GM18861 (cell line): ENCODE measurements at regions not wholly inside any gene's neighbourhood (a gene's known extent, or its start where the extent isn't known, plus 50 kb on each side); places are given as distances from the start of the nearest gene placed in this dataset.

Experiments
- ATAC-seq: cut with Tn5 transposase; IDR thresholded peaks from one replicate; pipeline ENCODE4 v1.9.1; 2021; ENCODE audit not compliant: unreplicated experiment

DNA sequence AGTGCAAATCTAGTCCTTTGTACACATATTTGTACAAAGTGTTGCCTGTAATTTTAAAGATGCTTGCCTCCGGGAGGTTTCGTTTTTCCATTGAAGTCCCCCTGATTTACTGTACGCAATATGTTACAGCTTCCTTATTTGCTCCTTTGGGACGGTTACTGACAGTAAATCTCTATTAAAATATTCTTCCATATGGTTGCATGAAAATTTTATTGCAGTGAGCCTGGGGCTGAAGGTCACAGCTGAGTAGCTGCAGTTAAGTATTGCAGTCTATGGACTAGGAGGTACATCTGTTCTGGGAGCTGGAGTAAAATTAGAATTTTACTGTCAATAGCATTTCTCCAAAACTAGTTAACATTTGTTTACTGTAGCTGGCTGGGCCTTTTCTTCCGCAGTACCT lies 119.2 kb downstream of the ETAA1 start:
- no peak for ATAC-seq

GRCh38 chr2:67516899-67517530 lies 119.9 kb downstream of the ETAA1 start:
- no peak for ATAC-seq

DNA sequence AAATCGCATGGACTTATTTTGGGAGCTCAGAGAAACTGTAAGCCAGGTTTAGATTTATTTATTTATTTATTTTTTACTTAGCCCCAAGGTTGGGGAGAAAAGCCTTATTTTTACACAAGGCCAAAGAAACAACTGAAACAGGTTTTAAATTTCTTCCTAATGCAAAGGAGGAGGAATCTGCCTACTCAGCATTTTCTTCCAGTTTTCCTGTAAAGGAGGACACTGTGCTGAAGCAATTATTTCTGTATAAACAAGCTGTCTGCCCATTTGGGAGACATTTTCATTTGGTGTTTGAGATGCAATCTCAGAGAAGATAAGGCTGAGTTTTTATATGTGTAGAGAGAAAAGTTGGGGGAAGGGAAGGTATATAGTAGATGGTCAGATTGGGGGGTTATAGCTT lies 125.0 kb downstream of the ETAA1 start:
- no peak for ATAC-seq

DNA sequence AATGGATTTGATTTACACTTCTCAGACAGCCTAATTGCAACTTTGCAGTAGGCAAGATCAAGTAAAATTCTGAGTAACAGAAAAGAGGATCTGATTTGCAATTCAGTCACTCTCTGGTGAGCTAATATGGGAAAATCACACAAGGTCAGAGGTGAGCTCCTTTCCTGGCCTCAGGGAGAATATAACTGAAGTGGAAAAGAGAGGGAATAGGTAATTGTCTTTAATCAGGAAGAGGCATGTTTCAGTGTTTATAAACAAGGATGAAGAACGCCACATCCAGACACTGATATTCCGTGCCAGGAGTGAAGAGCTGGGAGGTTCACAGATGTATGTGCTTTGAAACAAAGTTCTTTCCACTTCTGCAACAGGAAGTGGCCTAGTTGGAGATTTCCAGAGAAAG lies 127.1 kb downstream of the ETAA1 start:
- no peak for ATAC-seq

DNA sequence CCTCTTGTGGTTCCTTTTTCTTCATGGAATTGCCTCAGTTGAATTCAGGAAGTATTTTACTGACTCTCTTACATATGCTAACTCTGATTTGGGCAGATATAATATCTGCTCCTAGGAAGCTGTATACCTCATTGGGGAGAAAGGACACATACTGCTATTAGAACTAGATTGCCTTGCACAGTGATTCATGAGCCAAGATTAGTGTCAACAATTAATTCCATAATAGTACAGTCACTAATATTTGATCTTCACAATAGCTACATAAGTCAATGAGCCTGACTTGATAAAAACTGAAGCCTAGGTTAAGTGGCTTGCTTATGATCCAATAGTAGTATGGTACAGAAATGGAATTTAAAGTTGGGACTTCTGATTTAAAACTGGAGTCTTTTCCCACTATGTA lies 127.6 kb downstream of the ETAA1 start:
- ATAC-seq: no peak

GRCh38 chr2:67526283-67526682 lies 129.2 kb downstream of the ETAA1 start:
- ATAC-seq: no peak

GRCh38 chr2:67528320-67528719 lies 131.2 kb downstream of the ETAA1 start:
- no peak for ATAC-seq

GRCh38 chr2:67532387-67532786 lies 135.3 kb downstream of the ETAA1 start:
- no peak for ATAC-seq

DNA sequence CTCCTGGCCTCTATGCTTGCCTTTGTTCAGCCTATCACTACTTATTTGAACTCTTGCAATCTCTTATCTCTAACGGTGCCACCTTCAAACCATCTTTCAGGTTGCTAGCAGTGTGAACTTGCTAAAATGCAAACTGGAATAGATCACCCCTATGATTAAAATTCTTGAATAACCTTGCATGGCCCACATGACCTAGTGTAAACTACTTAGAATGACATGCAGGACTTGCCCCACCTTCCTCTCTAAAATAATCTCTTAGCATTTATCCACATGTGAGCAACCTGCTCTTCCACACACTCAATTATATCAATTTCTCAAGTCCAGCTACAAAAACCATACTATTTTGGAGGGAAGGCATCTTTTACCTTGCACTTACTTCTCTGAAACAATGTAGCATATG lies 137.6 kb downstream of the ETAA1 start:
- no peak for ATAC-seq

DNA sequence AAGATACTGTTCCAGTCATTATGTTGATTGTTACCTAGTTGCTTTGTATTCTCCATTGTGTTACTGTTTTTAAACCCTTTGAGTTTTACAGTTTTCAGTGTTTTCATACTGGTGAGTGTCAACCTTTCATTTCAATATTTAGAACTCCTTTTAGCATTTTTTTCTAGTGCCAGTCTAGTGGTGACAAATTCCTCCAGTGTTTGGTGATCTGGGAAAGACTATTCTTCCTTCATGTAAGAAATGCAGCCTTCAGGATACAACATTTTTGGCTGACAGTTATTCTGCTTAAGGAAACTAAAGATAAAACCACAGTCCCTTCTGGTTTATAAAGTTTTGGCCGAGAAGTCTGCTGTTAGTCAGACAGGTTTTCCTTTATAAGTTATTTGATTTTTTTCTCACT lies 143.8 kb downstream of the ETAA1 start:
- ATAC-seq: no peak

GRCh38 chr2:67544286-67544685 lies 147.2 kb downstream of the ETAA1 start:
- ATAC-seq: no peak

DNA sequence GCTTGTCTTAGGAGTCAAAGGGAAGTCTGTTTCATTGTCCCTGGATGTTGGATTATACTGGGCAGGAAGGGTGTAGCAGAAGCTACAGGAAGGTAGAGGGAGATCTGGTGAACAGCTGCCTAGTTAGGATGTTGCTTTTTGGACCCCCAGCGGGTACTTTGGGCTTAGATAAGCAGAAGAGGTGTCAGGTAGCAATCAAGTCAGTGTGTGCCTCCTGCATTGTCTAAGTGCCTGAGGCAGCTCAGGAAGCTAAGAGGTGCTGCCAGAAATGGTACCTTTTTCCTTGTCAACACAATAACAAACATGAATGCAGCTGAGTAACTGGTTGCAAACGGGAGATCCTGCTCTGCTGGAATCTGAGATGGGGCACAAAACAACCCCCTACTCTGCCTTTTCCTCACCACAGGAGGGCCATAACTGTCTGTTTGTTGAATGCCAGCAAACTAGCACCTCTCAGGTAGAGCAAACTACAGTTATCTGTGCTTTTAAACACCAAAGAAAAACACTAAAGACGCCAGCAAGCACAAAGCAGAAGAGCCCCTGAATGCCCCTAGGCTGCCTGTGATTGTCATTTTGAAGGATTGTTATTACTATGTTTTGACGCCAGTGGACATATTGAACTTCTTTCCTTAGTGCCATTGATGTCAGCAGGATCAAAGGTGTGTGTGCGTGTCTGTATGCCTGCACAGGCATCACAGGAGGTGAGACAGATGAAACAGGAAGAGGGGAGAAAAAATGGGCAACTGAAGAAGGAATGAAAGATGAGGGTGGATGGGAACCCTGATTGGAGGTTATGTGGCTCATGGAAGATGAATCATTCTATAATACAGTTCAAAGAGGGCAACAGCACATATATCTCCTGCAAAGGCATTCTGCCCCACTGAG lies 151.4 kb downstream of the ETAA1 start:
- no peak for ATAC-seq

DNA sequence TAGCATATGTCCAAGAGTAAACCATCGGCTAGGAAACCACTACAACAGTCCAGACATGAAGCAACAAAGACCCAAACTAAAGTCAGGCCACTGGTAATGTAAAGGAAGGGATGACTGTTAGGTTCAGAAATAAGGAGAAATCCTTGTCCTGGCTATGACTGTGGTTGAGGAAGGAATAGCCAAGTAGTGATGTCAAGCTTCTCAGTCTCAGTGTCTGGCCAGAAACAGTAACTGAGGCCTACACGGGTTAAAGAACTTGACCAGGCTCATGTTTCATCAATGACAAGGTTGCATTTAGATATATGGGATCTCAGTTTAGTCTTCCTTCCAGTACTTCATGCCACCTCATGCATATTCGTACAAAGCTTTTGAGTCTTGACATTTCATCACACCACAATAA lies 162.0 kb downstream of the ETAA1 start:
- ATAC-seq: no peak

GRCh38 chr2:67560771-67561456 lies 163.8 kb downstream of the ETAA1 start:
- ATAC-seq: no peak

- no peak for ATAC-seq
Observed at GRCh38 chr2:67561457-67561965, 164.4 kb downstream of the ETAA1 start.

DNA sequence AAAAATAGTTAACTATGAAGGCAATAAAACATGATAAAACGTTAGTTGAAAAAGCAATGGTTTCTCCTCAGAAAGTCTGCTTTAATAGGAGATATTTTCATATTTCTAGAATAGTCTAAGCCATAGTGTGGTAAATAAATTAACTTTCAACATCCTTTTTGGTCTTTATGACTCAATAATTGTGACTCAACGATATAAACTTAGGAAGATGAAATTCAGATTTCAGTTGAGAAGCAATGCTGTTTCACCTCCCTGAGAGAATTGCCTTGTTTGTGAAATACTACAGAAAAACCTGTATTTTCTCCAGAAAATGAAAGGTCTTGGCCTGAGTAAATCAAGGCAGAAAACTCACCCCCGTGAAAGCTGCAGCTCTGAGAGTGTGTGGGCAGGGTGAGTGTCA lies 166.9 kb downstream of the ETAA1 start:
- no peak for ATAC-seq

GRCh38 chr2:67564626-67565025 lies 167.5 kb downstream of the ETAA1 start:
- no peak for ATAC-seq

DNA sequence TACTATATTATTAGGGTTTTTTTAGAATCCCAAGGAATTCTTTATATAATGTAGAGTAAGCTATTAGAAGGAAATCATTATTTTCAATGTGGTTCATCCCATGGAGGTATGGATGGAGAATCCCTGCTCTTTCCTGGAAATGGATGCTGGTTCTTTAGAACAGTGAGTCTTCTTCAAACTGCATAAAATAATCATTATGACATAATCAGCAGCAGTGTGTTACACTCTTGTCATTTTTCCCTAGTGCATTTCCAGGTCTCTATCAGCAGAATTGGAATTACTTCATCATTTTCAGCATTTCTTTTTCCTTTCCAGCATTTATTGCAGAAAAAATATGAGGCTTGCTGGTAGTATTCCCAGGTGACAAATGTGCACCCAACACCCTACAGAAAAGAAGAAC lies 168.1 kb downstream of the ETAA1 start:
- ATAC-seq: no peak

- ATAC-seq: no peak
Observed at GRCh38 chr2:67565761-67566160, 168.6 kb downstream of the ETAA1 start.

DNA sequence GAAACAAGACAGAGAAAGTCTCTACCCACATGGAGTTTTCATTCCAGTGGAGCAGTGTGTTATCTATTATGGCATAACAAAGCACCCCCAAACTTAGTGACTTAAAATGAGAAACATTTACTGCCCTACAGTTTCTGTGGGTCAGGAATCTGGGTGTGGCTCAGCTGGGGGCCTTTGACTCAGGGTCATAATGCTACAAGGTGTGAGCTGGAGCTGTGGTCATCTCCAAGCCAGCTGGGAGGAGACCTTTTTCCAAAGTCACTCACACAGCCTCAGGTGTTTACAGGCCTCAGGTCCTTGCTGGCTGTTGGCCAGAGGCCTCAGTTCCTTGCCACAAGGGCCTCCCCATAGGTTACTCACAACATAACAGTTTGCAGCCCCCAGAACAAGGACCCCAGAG lies 169.2 kb downstream of the ETAA1 start:
- ATAC-seq: no peak

DNA sequence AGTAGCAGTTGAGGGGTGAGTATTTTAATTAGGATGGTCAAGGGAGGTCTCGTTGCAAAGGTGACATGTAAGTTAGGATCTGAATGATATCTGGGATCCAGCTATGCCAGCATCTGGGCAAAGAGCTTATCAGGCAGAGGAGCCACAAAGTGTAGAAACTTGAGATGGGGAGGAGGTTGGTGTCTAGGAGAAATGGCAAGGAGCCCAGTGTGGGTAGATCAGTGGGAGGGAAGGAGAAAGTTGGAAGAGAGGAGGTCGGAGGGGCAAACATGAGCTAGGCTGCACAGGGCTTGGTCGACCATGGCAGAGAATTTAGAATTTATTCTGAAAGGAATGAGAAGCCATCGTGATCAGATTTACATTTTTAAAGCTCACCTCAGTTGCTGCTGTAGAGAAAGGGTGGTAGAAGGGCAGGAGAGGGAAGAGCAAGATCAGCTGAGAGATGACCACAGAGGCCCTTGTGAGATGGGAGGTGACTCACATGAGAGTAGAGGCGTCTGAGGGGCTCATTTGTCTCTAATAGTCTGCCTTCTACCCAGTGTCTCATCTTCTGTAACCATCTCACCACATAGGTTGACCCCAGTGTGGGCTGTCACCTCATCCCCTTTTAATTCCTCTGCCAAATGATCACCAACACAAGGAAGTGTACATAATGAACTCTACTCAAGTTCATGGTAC lies 170.0 kb downstream of the ETAA1 start:
- no peak for ATAC-seq
